HL-60 (cell line): ENCODE measurements at regions not wholly inside any gene's neighbourhood (a gene's known extent, or its start where the extent isn't known, plus 50 kb on each side); places are given as distances from the start of the nearest gene placed in this dataset.

Experiments used
- CTCF ChIP-seq: IDR thresholded peaks from one replicate; pipeline ENCODE4 v1.5.1; 2011; ENCODE audit warnings: low read length, control low read depth, inconsistent platforms; ENCODE audit not compliant: insufficient read depth
- GABPA ChIP-seq: IDR thresholded peaks from 2 replicates; pipeline ENCODE4 v1.6.1; 2012; ENCODE audit warnings: low read depth
- POLR2AphosphoS5 ChIP-seq: IDR thresholded peaks from 2 replicates; pipeline ENCODE4 v1.6.1; 2012; ENCODE audit warnings: low read depth
- REST ChIP-seq: IDR thresholded peaks from 2 replicates; pipeline ENCODE4 v1.6.1; 2012; ENCODE audit warnings: low read depth; ENCODE audit not compliant: insufficient replicate concordance
- SPI1 ChIP-seq: IDR thresholded peaks from 2 replicates; pipeline ENCODE4 v1.6.1; 2012; ENCODE audit warnings: low read depth, mild to moderate bottlenecking, borderline replicate concordance

GRCh38 chr14:37712976-37713431 lies 117.6 kb downstream of the TTC6 start:
- TF ChIP-seq CTCF (no peak), REST (no peak), POLR2AphosphoS5 (no peak), GABPA (no peak), SPI1 (no peak)
